AG09309 (cell line): ENCODE measurements at regions not wholly inside any gene's neighbourhood (a gene's known extent, or its start where the extent isn't known, plus 50 kb on each side); places are given as distances from the start of the nearest gene placed in this dataset.
"Not testable (repeated sequence)": the region's sequence is repeated elsewhere in the genome, so short reads cannot be mapped to it uniquely, and the experiment has no call there.

Experiments used
- DNase-seq: peaks from one replicate; pipeline ENCODE4 v3.0.0-alpha.2; 2010; ENCODE audit warnings: low read depth
- H3K4me3 ChIP-seq: 2 replicates; pipeline ENCODE4 v1.5.1; 2011; ENCODE audit warnings: mild to moderate bottlenecking, low read depth, low read length, moderate library complexity; ENCODE audit not compliant: control insufficient read depth
- TF ChIP-seq, protein P1 (sequence below): IDR thresholded peaks from 2 replicates; pipeline ENCODE4 v1.5.1; 2011; ENCODE audit warnings: mild to moderate bottlenecking, low read depth, low read length, inconsistent platforms; ENCODE audit not compliant: insufficient read depth, control insufficient read depth; ENCODE audit errors: missing control alignments

DNA sequence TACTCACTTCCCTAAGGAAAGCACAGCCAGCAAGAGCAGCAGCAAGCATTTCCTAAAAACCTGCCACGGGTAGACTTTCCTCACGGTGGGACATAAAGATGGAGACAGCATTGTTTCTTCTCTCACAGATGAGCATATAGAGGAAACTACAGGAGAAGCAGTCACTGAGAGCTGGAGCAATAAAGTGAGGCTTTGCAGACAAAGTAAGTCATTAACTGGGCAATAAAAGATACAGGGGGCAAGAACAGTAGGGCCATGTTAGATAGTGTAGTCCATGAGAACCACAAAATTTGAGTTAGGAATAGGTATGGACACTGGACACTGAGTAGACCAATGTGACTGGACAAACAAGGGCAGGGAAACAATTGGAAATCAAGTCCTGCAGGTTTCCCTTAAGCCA lies 240.1 kb upstream of the NFIA start:
- DNase-seq, result no peak
- H3K4me3 ChIP-seq, result no peak overlapping the region
- TF ChIP-seq, protein P1, sequence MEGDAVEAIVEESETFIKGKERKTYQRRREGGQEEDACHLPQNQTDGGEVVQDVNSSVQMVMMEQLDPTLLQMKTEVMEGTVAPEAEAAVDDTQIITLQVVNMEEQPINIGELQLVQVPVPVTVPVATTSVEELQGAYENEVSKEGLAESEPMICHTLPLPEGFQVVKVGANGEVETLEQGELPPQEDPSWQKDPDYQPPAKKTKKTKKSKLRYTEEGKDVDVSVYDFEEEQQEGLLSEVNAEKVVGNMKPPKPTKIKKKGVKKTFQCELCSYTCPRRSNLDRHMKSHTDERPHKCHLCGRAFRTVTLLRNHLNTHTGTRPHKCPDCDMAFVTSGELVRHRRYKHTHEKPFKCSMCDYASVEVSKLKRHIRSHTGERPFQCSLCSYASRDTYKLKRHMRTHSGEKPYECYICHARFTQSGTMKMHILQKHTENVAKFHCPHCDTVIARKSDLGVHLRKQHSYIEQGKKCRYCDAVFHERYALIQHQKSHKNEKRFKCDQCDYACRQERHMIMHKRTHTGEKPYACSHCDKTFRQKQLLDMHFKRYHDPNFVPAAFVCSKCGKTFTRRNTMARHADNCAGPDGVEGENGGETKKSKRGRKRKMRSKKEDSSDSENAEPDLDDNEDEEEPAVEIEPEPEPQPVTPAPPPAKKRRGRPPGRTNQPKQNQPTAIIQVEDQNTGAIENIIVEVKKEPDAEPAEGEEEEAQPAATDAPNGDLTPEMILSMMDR, result no peak

DNA sequence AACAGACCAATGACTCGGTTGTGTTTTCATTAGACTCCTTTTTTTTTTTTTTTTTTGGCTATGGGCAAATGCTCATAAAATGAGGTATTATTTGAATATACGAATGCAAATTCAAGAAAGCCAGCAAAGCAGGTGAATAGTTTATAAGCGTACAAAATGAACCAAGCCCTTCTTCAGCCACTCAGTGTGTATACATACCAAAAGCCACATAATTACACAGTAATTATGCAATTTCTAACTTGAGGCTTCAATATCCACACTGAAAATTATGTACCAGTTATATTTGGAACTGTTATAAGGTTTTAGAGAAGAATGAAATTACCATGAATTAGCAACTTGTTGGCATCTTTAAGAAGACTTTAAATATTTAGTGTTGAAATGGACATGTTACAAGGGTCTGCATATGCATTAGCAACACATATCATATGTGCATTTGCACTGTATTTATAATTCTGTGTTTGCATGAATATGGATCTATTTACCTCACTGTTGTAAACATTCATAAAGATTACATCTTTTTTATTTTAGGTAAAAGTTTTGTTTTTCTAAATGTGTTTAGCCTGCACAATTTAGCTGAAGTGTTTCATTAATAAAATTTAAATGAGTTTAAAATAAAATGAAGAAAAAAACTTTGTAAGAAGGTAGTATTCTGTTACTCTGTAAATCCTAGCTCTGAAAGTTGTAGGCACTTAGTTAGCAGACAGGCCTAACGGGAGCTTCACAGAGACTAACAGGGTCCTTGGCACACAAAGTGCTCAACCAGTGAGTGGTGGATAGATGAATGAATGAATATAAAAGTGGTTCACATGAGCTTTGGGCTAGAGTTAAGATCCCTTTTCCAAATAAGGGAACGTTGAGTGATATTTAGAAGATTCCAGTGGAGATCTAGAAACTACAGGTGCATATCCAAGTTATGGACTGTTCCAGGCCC lies 241.0 kb upstream of the NFIA start:
- DNase-seq, result no peak
- no peak overlapping the region for H3K4me3 ChIP-seq
- TF ChIP-seq, protein P1, result no peak

DNA sequence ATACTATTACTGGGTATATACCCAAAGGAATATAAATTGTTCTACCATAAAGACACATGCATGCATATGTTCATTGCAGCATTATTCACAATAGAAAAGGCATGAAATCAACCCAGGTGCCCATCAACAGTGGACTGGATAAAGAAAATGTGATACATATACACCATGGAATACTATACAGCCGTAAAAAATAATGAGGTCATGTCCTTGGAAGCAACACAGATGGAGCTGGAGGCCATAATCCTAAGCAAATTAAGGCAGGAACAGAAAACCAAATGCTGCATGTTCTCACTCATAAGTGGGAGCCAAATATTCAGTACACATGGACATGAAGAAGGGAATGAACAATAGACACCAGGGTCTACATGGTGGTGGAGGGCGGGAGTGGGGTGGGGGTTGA lies 241.9 kb upstream of the NFIA start:
- not testable (repeated sequence) for DNase-seq, H3K4me3 ChIP-seq

DNA sequence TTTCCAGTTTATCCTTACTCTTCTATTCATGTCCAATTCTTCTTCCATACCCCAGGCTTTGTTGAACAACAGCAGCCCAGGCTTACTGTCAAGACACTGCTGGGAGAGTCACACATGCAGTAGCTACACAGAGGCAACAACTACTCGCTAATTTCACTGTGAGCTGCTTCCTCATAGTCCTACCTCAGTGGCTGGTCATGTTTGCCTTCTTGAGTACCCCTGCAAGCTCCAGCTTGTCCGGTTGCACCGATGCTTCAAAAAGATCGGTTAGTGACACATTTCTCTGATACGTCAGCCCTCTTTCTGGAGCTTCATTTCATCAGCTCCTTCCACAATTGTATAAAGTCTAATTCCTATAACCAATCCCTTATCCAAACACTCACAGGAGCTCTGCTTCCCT lies 246.7 kb upstream of the NFIA start:
- no peak for DNase-seq
- TF ChIP-seq, protein P1, result no peak
- H3K4me3 ChIP-seq, result no peak overlapping the region

DNA sequence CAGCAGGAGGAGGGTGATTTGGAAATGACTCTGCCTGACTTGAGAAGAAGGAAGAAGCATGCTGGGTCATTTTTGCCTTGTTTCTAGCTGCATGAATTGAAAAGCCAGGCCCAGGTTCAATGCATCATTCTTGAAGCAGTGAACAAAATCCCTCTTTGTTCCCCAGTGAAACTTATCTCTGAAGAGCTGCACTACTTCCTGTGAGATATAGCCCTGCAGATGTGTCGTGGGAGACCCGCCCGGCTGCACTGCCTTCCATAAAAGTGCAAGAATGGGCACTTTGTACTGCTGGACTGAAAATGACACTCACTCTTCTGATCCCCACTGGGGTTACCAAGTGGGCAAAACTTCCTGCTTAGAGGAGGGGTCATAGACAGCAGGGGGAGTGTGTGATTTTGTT lies 249.2 kb upstream of the NFIA start:
- H3K4me3 ChIP-seq, result no peak overlapping the region
- TF ChIP-seq, protein P1, result no peak
- DNase-seq, result no peak

DNA sequence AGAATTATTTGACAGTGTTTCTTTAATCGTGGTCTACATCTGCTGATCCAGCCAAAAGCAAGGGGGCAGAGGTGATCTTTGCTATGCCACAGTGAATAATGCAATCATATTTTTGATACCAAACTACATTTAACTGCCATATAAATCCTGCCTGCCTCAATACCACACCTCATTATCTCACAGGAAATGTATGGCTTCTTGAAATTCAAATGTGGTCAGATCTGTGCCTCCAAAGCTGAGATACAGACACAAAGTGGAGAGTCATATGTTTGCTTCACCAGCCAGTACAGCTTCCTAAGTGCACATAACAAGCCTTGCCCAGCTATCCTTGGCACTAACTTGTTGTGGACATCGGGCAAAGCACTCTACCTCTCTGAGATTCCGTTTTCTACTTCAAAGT lies 250.0 kb upstream of the NFIA start:
- TF ChIP-seq, protein P1, result no peak
- DNase-seq, result no peak
- H3K4me3 ChIP-seq, result no peak overlapping the region

DNA sequence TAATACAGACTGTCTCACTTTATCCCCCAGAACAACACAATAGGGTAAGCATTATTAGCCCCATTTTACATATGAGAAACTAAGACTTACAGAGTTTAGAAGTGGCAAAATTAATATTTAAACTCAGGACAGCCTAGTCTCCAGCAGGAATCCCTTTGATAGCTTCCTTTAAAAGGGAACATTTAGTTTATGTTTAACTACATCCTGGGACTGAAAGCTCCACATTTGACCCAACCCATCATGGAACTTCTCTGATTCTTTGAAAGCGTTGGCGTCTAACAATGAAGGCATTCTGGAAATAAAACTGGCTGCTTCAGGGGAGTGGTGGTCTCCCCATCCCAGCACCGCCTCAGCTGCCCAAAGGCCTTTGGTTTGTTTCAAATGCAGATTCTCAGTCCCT lies 250.6 kb upstream of the NFIA start:
- no peak for DNase-seq
- no peak overlapping the region for H3K4me3 ChIP-seq
- TF ChIP-seq, protein P1, result no peak
